Endothelial cell of umbilical vein (primary cell): ENCODE measurements at regions not wholly inside any gene's neighbourhood (a gene's known extent, or its start where the extent isn't known, plus 50 kb on each side); places are given as distances from the start of the nearest gene placed in this dataset.

Source experiments
- BruUV-seq: library from RNA; stranded (reverse); fragments of 400-500 nt; replicated peaks from 2 replicates; lab custom pipeline; 2021; lab: Mats Ljungman, UMichigan
- CTCF ChIA-PET: fragments of 300-600, 350-600 bp; sonication (Branson Sonifier 250); formaldehyde crosslinking; loops from one replicate; lab custom pipeline; 2021; ENCODE audit warnings: antibody characterized with exemption, inconsistent platforms; lab: Charles Lee
- POLR2A ChIA-PET: fragments of 300-600, 350-600 bp; sonication (Branson Sonifier 250); formaldehyde crosslinking; loops from one replicate; lab custom pipeline; 2021; ENCODE audit warnings: antibody characterized with exemption, inconsistent platforms; lab: Charles Lee
- DNase-seq: peaks from one replicate; pipeline ENCODE4 v3.0.0-alpha.2; 2011; ENCODE audit warnings: low read depth, low spot score
- FAIRE-seq: peaks from 2 replicates; lab custom pipeline; 2011; peaks lifted over from hg19 to GRCh38; lab: Jason Lieb, UNC
- H2AFZ ChIP-seq: 2 replicates; pipeline ENCODE4 v1.6.0; 2012; ENCODE audit warnings: low read depth, low read length, control low read depth, inconsistent platforms
- H3K27ac ChIP-seq: 2 replicates; pipeline ENCODE4 v1.5.1; 2011; ENCODE audit warnings: low read depth, mild to moderate bottlenecking, control low read depth, low read length, moderate library complexity; ENCODE audit not compliant: insufficient read depth
- H3K27me3 ChIP-seq, 2 experiments: 2 replicates each; pipeline versions ENCODE4 v1.6.0 to v1.6.1; 2011; ENCODE audit warnings: low read length in 2 of 2, mixed read lengths in 1 of 2; ENCODE audit not compliant: control insufficient read depth in 2 of 2, insufficient read depth in 2 of 2
- H3K36me3 ChIP-seq, 2 experiments: 2 replicates in 1 of 2; 3 replicates in 1 of 2; pipeline ENCODE4 v1.5.1; 2011; ENCODE audit warnings: low read length in 2 of 2, mild to moderate bottlenecking in 1 of 2, moderate library complexity in 1 of 2; ENCODE audit not compliant: control insufficient read depth in 2 of 2, insufficient read depth in 2 of 2; ENCODE audit errors: extremely low read depth in 1 of 2
- H3K4me1 ChIP-seq: 3 replicates; pipeline ENCODE4 v1.5.1; 2011; ENCODE audit warnings: mild to moderate bottlenecking, low read length; ENCODE audit not compliant: control insufficient read depth, insufficient read depth; ENCODE audit errors: extremely low read depth
- H3K4me2 ChIP-seq: 2 replicates; pipeline ENCODE4 v1.6.1; 2011; ENCODE audit warnings: low read length, control low read depth, mixed read lengths; ENCODE audit not compliant: insufficient read depth
- H3K4me3 ChIP-seq, 3 experiments: fragments of 200-600 bp in 1 of 3; sonication (generic), shearing (Covaris generic) in 1 of 3; replicated peaks in 1 of 3; 2 replicates each; pipeline ENCODE4 v1.5.1; 2011 to 2016; ENCODE audit warnings: control low read depth in 3 of 3, low read length in 3 of 3, mild to moderate bottlenecking in 2 of 3, inconsistent platforms in 1 of 3, low read depth in 1 of 3, moderate library complexity in 1 of 3; ENCODE audit not compliant: insufficient read depth in 1 of 3
- H3K79me2 ChIP-seq: 2 replicates; pipeline ENCODE4 v1.6.0; 2012; ENCODE audit warnings: low read length, inconsistent platforms; ENCODE audit not compliant: control insufficient read depth, insufficient read depth
- H3K9ac ChIP-seq: replicated peaks from 2 replicates; pipeline ENCODE3; 2011; ENCODE audit warnings: low read length, control low read depth; ENCODE audit not compliant: insufficient read depth; ENCODE audit errors: extremely low read depth
- H3K9me1 ChIP-seq: replicated peaks from 3 replicates; pipeline ENCODE4 v1.6.0; 2011; ENCODE audit warnings: mild to moderate bottlenecking, low read length; ENCODE audit not compliant: control insufficient read depth, insufficient read depth; ENCODE audit errors: extremely low read depth
- H3K9me3 ChIP-seq: replicated peaks from 2 replicates; pipeline ENCODE4 v1.5.1; 2012; ENCODE audit warnings: low read length, inconsistent platforms; ENCODE audit not compliant: control insufficient read depth, insufficient read depth
- H4K20me1 ChIP-seq: replicated peaks from 2 replicates; pipeline ENCODE3; 2011; ENCODE audit warnings: mild to moderate bottlenecking, low read length; ENCODE audit not compliant: control insufficient read depth, insufficient read depth; ENCODE audit errors: extremely low read depth
- CTCF ChIP-seq, 2 donors: IDR thresholded peaks; 1 replicate in 1 of 2; 2 replicates in 1 of 2; pipeline ENCODE4 v1.5.1; 2011; ENCODE audit warnings: low read length in 2 of 2, mild to moderate bottlenecking in 2 of 2, moderate library complexity in 2 of 2, control low read depth in 1 of 2, inconsistent platforms in 1 of 2, low read depth in 1 of 2; ENCODE audit not compliant: insufficient read depth in 1 of 2; ENCODE audit errors: extremely low read depth in 1 of 2
- EZH2 ChIP-seq: IDR thresholded peaks from 2 replicates; pipeline ENCODE4 v1.6.1; 2012; ENCODE audit warnings: borderline replicate concordance, low read depth, mild to moderate bottlenecking, moderate library complexity, low read length, inconsistent platforms; ENCODE audit not compliant: severe bottlenecking
- FOS ChIP-seq: IDR thresholded peaks from 2 replicates; pipeline ENCODE4 v1.6.1; 2011; ENCODE audit warnings: mild to moderate bottlenecking, low read length, moderate library complexity, borderline replicate concordance; ENCODE audit not compliant: insufficient read depth
- GATA2 ChIP-seq: IDR thresholded peaks from 2 replicates; pipeline ENCODE4 v1.7.0; 2011; ENCODE audit warnings: low read depth, mild to moderate bottlenecking, moderate library complexity, mixed read lengths, low read length; ENCODE audit not compliant: insufficient read length, insufficient read depth
- JUN ChIP-seq: IDR thresholded peaks from 2 replicates; pipeline ENCODE4 v1.6.1; 2011; ENCODE audit warnings: borderline replicate concordance, low read depth; ENCODE audit not compliant: insufficient read length, insufficient read depth
- MAX ChIP-seq: IDR thresholded peaks from 2 replicates; pipeline ENCODE4 v1.6.1; 2011; ENCODE audit not compliant: insufficient read depth, insufficient read length
- MYC ChIP-seq: IDR thresholded peaks from one replicate; pipeline ENCODE4 v1.6.1; 2011; ENCODE audit warnings: mild to moderate bottlenecking, low read depth, low read length
- POLR2A ChIP-seq: IDR thresholded peaks from 2 replicates; pipeline ENCODE4 v1.6.1; 2012; ENCODE audit warnings: low read depth, mild to moderate bottlenecking, control low read depth, low read length
- POLR2AphosphoS5 ChIP-seq: IDR thresholded peaks from 2 replicates; pipeline ENCODE4 v1.6.1; 2012; ENCODE audit warnings: low read depth, mild to moderate bottlenecking, control low read depth, low read length, moderate library complexity; ENCODE audit not compliant: insufficient read depth
- dilution Hi-C: fragments of 300-500 bp; cut with MboI; formaldehyde crosslinking; loops from one replicate; pipeline ENCODE4 v1.15.0; 2019; ENCODE audit warnings: low sequenced_read_pairs; ENCODE audit not compliant: extremely low pct_ligation_motif_present
- intact Hi-C: fragments of 100-400 bp; cut with micrococcal nuclease; formaldehyde crosslinking; loops from one replicate; pipeline ENCODE4 v1.10.0; 2022

GRCh38 chr16:85276258-85276657, 164.0 kb upstream of the CIBAR2 start:
- H3K4me1 ChIP-seq: no peaks in the 10 kb centered on the region
- intact Hi-C loops (no loop called here), dilution Hi-C loops (no loop called here)
- DNase-seq (no peak), FAIRE-seq (no peak)
- no peak overlapping the region for H3K4me2 ChIP-seq
- no peak overlapping the region for H3K4me3 ChIP-seq
- H3K9ac ChIP-seq: no peak overlapping the region
- H3K9me3 ChIP-seq: no peaks in the 10 kb centered on the region
- no peaks in the 10 kb centered on the region for H3K27me3 ChIP-seq
- H3K9me1 ChIP-seq: no peaks in the 10 kb centered on the region
- no TSS peak for BruUV-seq
- H3K36me3 ChIP-seq: no peaks in the 10 kb centered on the region
- ChIA-PET CTCF (interaction anchor here (0.5 to 3.3 kb wide), 12 partner anchors 18 to 441 kb away, joined by 3 to 37 read pairs (median 10); no protein-coding TSS in a partner anchor), POLR2A (no interaction called here)
- H3K79me2 ChIP-seq: no peaks in the 10 kb centered on the region
- no peaks in the 10 kb centered on the region for H4K20me1 ChIP-seq
- no peak for TF ChIP-seq CTCF (IDR thresholded peaks at IDR 0.05; ENCODE audit: extremely low read depth in 1 of 2, insufficient read depth in 1 of 2, low read depth in 1 of 2, low read length in 2 of 2)
- no peak for TF ChIP-seq MYC
- no peak for TF ChIP-seq POLR2A
- no peak for TF ChIP-seq JUN
- no peak for TF ChIP-seq EZH2
- H3K27ac ChIP-seq: no peak overlapping the region
- no peak overlapping the region for H2AFZ ChIP-seq

GRCh38 chr16:85276721-85277120, 164.4 kb upstream of the CIBAR2 start:
- ChIA-PET CTCF (interaction anchor here (0.5 to 3.1 kb wide), 5 partner anchors 31 to 339 kb away, joined by 3 to 15 read pairs (median 6); no protein-coding TSS in a partner anchor), POLR2A (no interaction called here)
- Histone ChIP-seq H3K4me3 (no peak overlapping the region), H3K27ac (no peak overlapping the region), H3K27me3 (no peaks in the 10 kb centered on the region), H3K79me2 (no peaks in the 10 kb centered on the region), H2AFZ (no peak overlapping the region), H3K9ac (no peak overlapping the region), H3K4me2 (no peak overlapping the region), H3K9me1 (no peaks in the 10 kb centered on the region), H3K4me1 (no peaks in the 10 kb centered on the region), H4K20me1 (no peaks in the 10 kb centered on the region), H3K36me3 (no peaks in the 10 kb centered on the region), H3K9me3 (no peaks in the 10 kb centered on the region)
- no peak for DNase-seq
- intact Hi-C loops (no loop called here), dilution Hi-C loops (no loop called here)
- no TSS peak for BruUV-seq
- TF ChIP-seq POLR2A: no peak
- no peak for TF ChIP-seq MYC
- TF ChIP-seq GATA2: no peak
- TF ChIP-seq FOS: no peak
- TF ChIP-seq EZH2: no peak
- TF ChIP-seq POLR2AphosphoS5: no peak
- no peak for TF ChIP-seq CTCF (IDR thresholded peaks at IDR 0.05; ENCODE audit: extremely low read depth in 1 of 2, insufficient read depth in 1 of 2, low read depth in 1 of 2, low read length in 2 of 2)
- TF ChIP-seq MAX: no peak
- no peak for TF ChIP-seq JUN
- no peak for FAIRE-seq
